Upper lobe of left lung (tissue), 6 donors: ENCODE measurements at regions not wholly inside any gene's neighbourhood (a gene's known extent, or its start where the extent isn't known, plus 50 kb on each side); places are given as distances from the start of the nearest gene placed in this dataset.

ENCODE experiments used
- ATAC-seq, 2 donors: fragments of 200-7000 bp; cut with Tn5 transposase; one replicate each; pipeline ENCODE4 v1.9.1; 2022; ENCODE audit warnings: mild to moderate bottlenecking in 2 of 2, moderate library complexity in 2 of 2; ENCODE audit not compliant: low FRiP score in 2 of 2
- DNase-seq, 2 donors: peaks; one replicate each; pipeline ENCODE4 v3.0.0-alpha.2; 2019 to 2020
- H3K27ac ChIP-seq, 4 donors: fragments of 200-600 bp; sonication (generic); one replicate each; pipeline ENCODE4 v1.5.1; 2016 to 2019
- H3K27me3 ChIP-seq, 4 donors: fragments of 200-600 bp; sonication (generic); one replicate each; pipeline ENCODE4 v1.5.1; 2017 to 2019
- H3K36me3 ChIP-seq, 4 donors: fragments of 200-600 bp; sonication (generic); one replicate each; pipeline ENCODE4 v1.5.1; 2016 to 2019
- H3K4me1 ChIP-seq, 4 donors: fragments of 200-600 bp; sonication (generic); one replicate each; pipeline ENCODE4 v1.5.1; 2018 to 2019
- H3K4me3 ChIP-seq, 4 donors: fragments of 200-600 bp; sonication (generic); one replicate each; pipeline ENCODE4 v1.5.1; 2017 to 2019; ENCODE audit warnings: mild to moderate bottlenecking in 2 of 4, moderate library complexity in 1 of 4
- H3K9me3 ChIP-seq, 4 donors: fragments of 200-600 bp; sonication (generic); one replicate each; pipeline ENCODE4 v1.5.1; 2018 to 2019
- EP300 ChIP-seq, 4 donors: sonication (generic); formaldehyde crosslinking; IDR thresholded peaks; one replicate each; pipeline ENCODE4 v1.5.1; 2017; ENCODE audit warnings: antibody characterized with exemption in 4 of 4, control low read depth in 2 of 4
- POLR2A ChIP-seq, 4 donors: fragments of 450-650 bp; IDR thresholded peaks; one replicate each; pipeline ENCODE4 v1.5.1; 2016 to 2017; ENCODE audit warnings: antibody characterized with exemption in 4 of 4, mild to moderate bottlenecking in 2 of 4
- POLR2AphosphoS5 ChIP-seq, 2 donors: sonication (generic); formaldehyde crosslinking; IDR thresholded peaks; one replicate each; pipeline ENCODE4 v1.5.1; 2017; ENCODE audit warnings: antibody characterized with exemption in 2 of 2
- WGBS, 2 donors: methylation state at CpG; one replicate each; pipeline ENCODE4 v1.1.5; 2017 to 2018; 5-methylcytosine and 5-hydroxymethylcytosine counted together
- TF ChIP-seq, protein P1 (sequence below), 6 experiments: fragments of 450-650 bp in 4 of 6; fragments of 200-600 bp in 2 of 6; sonication (generic) in 2 of 6; IDR thresholded peaks; one replicate each; pipeline ENCODE4 v1.5.1; 2016 to 2019; ENCODE audit warnings: antibody characterized with exemption in 6 of 6
- donor health status: DM: no; HTN: no; CAD: no; lungs with moderate emphysema.
- donor health status: DM: no; HTN: yes; CAD: no; lungs with severe emphysema.

DNA sequence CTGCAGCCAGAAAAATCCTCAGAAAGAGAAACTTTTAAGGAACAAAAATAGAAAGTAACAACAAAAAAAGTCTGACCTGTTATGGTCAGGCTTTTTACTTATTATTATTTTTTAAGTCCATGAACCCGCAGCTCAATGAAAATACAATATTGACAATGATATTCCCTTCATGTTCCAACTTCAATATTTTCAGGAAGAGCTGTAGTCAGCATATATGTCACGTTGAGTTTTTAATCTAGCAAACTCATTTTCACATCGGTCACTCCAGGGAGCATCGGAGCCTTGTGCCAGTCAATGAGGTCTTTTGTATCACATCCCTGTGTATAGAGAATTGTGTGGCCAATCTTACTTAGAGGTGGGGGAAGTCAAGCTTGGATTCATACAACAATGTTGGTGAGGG, 568.4 kb upstream of the GCFC2 start:
- H3K36me3 ChIP-seq = no peaks in the 10 kb centered on the region
- no peaks in the 10 kb centered on the region for H3K27me3 ChIP-seq
- H3K27ac ChIP-seq = no peak overlapping the region
- TF ChIP-seq POLR2AphosphoS5 (IDR thresholded peaks at IDR 0.05) (no peak), POLR2A (IDR thresholded peaks at IDR 0.05) (no peak), EP300 (IDR thresholded peaks at IDR 0.05) (no peak)
- TF ChIP-seq, protein P1, sequence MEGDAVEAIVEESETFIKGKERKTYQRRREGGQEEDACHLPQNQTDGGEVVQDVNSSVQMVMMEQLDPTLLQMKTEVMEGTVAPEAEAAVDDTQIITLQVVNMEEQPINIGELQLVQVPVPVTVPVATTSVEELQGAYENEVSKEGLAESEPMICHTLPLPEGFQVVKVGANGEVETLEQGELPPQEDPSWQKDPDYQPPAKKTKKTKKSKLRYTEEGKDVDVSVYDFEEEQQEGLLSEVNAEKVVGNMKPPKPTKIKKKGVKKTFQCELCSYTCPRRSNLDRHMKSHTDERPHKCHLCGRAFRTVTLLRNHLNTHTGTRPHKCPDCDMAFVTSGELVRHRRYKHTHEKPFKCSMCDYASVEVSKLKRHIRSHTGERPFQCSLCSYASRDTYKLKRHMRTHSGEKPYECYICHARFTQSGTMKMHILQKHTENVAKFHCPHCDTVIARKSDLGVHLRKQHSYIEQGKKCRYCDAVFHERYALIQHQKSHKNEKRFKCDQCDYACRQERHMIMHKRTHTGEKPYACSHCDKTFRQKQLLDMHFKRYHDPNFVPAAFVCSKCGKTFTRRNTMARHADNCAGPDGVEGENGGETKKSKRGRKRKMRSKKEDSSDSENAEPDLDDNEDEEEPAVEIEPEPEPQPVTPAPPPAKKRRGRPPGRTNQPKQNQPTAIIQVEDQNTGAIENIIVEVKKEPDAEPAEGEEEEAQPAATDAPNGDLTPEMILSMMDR (IDR thresholded peaks at IDR 0.05) = no peak
- H3K9me3 ChIP-seq = no peaks in the 10 kb centered on the region
- 76% methylated on average over 4 of the region's 4 CpGs for WGBS, 2 donors
- no peak for ATAC-seq
- no peak for DNase-seq
- no peak overlapping the region for H3K4me3 ChIP-seq
- H3K4me1 ChIP-seq = no peaks in the 10 kb centered on the region

GRCh38 chr2:76275788-76276187, 565.1 kb upstream of the GCFC2 start:
- DNase-seq (no peak), ATAC-seq (no peak)
- H3K4me3 ChIP-seq = no peak overlapping the region
- H3K27ac ChIP-seq = no peak overlapping the region
- no peaks in the 10 kb centered on the region for H3K9me3 ChIP-seq
- TF ChIP-seq EP300 (IDR thresholded peaks at IDR 0.05) = no peak
- TF ChIP-seq, protein P1 (IDR thresholded peaks at IDR 0.05) = no peak
- TF ChIP-seq POLR2AphosphoS5 (IDR thresholded peaks at IDR 0.05) = no peak
- 83 to 93% methylated on average over 4 of the region's 4 CpGs for WGBS, 2 donors
- H3K27me3 ChIP-seq = no peaks in the 10 kb centered on the region
- H3K4me1 ChIP-seq = no peaks in the 10 kb centered on the region
- H3K36me3 ChIP-seq = no peaks in the 10 kb centered on the region

GRCh38 chr2:76274676-76275075, 564.0 kb upstream of the GCFC2 start:
- no peak for DNase-seq
- Histone ChIP-seq H3K27me3 (no peaks in the 10 kb centered on the region), H3K4me3 (no peak overlapping the region), H3K9me3 (no peaks in the 10 kb centered on the region), H3K36me3 (no peaks in the 10 kb centered on the region), H3K27ac (no peak overlapping the region), H3K4me1 (no peaks in the 10 kb centered on the region)
- no peak for ATAC-seq
- TF ChIP-seq POLR2A (IDR thresholded peaks at IDR 0.05) = no peak
- 81 to 86% methylated on average over 2 of the region's 2 CpGs for WGBS, 2 donors

DNA sequence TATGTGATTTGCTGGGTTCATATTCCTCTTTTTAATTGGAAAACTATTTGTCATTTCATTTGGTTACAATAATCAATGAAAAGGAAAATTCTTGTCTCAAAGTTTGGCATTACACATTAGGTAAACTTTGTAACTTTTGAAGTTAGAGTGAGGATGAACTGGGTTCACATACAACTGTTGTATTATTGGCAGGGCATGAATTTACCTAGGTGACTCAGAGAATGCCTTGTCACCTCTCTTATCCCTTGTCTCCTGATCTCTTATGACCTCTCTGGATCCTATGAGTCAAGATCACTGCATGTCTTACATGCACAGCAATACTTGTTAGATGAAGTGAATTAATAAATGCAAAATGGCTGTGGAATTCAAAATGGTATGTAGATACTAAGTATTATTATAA, 563.4 kb upstream of the GCFC2 start:
- no peaks in the 10 kb centered on the region for H3K36me3 ChIP-seq
- no peak overlapping the region for H3K27ac ChIP-seq
- H3K4me1 ChIP-seq = no peaks in the 10 kb centered on the region
- no peak overlapping the region for H3K4me3 ChIP-seq
- no peaks in the 10 kb centered on the region for H3K9me3 ChIP-seq
- DNase-seq (no peak), ATAC-seq (no peak)
- TF ChIP-seq EP300 (IDR thresholded peaks at IDR 0.05) (no peak), POLR2A (IDR thresholded peaks at IDR 0.05) (no peak), POLR2AphosphoS5 (IDR thresholded peaks at IDR 0.05) (no peak)
- TF ChIP-seq, protein P1 (IDR thresholded peaks at IDR 0.05) = no peak
- H3K27me3 ChIP-seq = no peaks in the 10 kb centered on the region

DNA sequence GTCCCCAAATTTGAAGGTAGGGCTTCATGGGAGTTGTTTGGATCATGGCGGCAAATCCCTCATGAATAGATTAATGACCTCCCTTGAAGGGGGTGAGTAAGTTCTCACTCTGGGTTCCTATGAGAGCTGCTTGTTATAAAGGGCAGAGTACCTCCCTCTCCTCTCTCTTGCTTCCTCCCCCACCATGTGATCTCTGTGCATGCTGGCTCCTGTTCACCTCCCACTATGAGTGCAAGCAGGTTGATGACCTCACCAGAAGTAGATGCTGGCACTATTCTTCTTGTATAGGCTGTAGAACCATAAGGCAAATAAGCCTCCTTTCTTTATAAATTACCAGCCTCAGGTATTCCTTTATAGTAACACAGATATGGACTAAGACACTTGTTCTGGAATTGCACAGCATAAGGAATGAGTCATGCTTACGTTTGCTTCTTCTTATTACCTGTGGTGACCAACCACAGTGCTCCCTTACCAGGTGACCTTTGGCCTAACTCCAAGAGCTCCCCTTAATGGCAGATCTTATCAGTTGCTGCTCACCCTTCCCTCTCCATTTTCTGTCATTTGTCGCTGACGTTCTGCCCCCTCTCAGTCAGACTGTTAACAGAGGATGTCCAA, 559.5 kb upstream of the GCFC2 start:
- no peaks in the 10 kb centered on the region for H3K9me3 ChIP-seq
- H3K4me1 ChIP-seq = no peaks in the 10 kb centered on the region
- no peaks in the 10 kb centered on the region for H3K27me3 ChIP-seq
- no peak for ATAC-seq
- no peak for DNase-seq
- no peak overlapping the region for H3K27ac ChIP-seq
- no peaks in the 10 kb centered on the region for H3K36me3 ChIP-seq
- no peak overlapping the region for H3K4me3 ChIP-seq
- WGBS, 2 donors = 67 to 78% methylated on average over 4 of the region's 4 CpGs
- TF ChIP-seq, protein P1 (IDR thresholded peaks at IDR 0.05) = no peak
- TF ChIP-seq POLR2A (IDR thresholded peaks at IDR 0.05) = no peak
- TF ChIP-seq POLR2AphosphoS5 (IDR thresholded peaks at IDR 0.05) = no peak
- TF ChIP-seq EP300 (IDR thresholded peaks at IDR 0.05) = no peak
